Activated CD4-positive, CD25-positive, alpha-beta regulatory T cell treated with anti-CD3 and anti-CD28 coated beads, Interleukin-2, amount 50 U/mL, for 24 hours (primary cell): ENCODE measurements at regions not wholly inside any gene's neighbourhood (a gene's known extent, or its start where the extent isn't known, plus 50 kb on each side); places are given as distances from the start of the nearest gene placed in this dataset.
"Not testable (repeated sequence)": the region's sequence is repeated elsewhere in the genome, so short reads cannot be mapped to it uniquely, and the experiment has no call there.

Experiments
- ATAC-seq, 2 donors: fragments of 150-1000 bp; cut with Tn5 transposase; one replicate each; pipeline ENCODE4 v1.10.0; 2021; ENCODE audit warnings: mild to moderate bottlenecking in 1 of 2, moderate library complexity in 1 of 2

- no peak for ATAC-seq
Measured at GRCh38 chr9:79403495-79403894, 168.3 kb upstream of the TLE4 start.

- ATAC-seq, result no peak
Measured at GRCh38 chr9:79408200-79408599, 163.6 kb upstream of the TLE4 start.

GRCh38 chr9:79408617-79409016 is 163.1 kb upstream of the TLE4 start:
- no peak for ATAC-seq

GRCh38 chr9:79409182-79409823 is 162.5 kb upstream of the TLE4 start:
- no peak for ATAC-seq

GRCh38 chr9:79425840-79426239 is 145.9 kb upstream of the TLE4 start:
- ATAC-seq, result no peak

- ATAC-seq, result no peak
Measured at GRCh38 chr9:79428422-79428821, 143.3 kb upstream of the TLE4 start.

GRCh38 chr9:79430619-79431018 is 141.1 kb upstream of the TLE4 start:
- no peak for ATAC-seq

GRCh38 chr9:79431019-79431679 is 140.6 kb upstream of the TLE4 start:
- no peak for ATAC-seq

GRCh38 chr9:79432485-79432884 is 139.3 kb upstream of the TLE4 start:
- no peak for ATAC-seq

GRCh38 chr9:79433703-79434102 is 138.1 kb upstream of the TLE4 start:
- ATAC-seq, result no peak

GRCh38 chr9:79439221-79439620 is 132.5 kb upstream of the TLE4 start:
- ATAC-seq, result not testable (repeated sequence)

- ATAC-seq, result no peak
Measured at GRCh38 chr9:79446523-79447307, 125.0 kb upstream of the TLE4 start.

GRCh38 chr9:79447308-79447605 is 124.5 kb upstream of the TLE4 start:
- no peak for ATAC-seq

- ATAC-seq, result no peak
Measured at GRCh38 chr9:79447762-79448161, 124.0 kb upstream of the TLE4 start.

GRCh38 chr9:79452265-79452664 is 119.5 kb upstream of the TLE4 start:
- ATAC-seq, result no peak

GRCh38 chr9:79461712-79462111 is 110.1 kb upstream of the TLE4 start:
- no peak for ATAC-seq

GRCh38 chr9:79465156-79465555 is 106.6 kb upstream of the TLE4 start:
- ATAC-seq, result no peak

- ATAC-seq, result no peak
Measured at GRCh38 chr9:79469164-79469563, 102.6 kb upstream of the TLE4 start.

- no peak for ATAC-seq
Measured at GRCh38 chr9:79470954-79471353, 100.8 kb upstream of the TLE4 start.

GRCh38 chr9:79471580-79472543 is 99.9 kb upstream of the TLE4 start:
- ATAC-seq, result no peak

GRCh38 chr9:79473704-79474103 is 98.1 kb upstream of the TLE4 start:
- no peak for ATAC-seq

- ATAC-seq, result no peak
Measured at GRCh38 chr9:79477241-79477840, 94.4 kb upstream of the TLE4 start.
